GM23248 (cell line): ENCODE measurements at regions not wholly inside any gene's neighbourhood (a gene's known extent, or its start where the extent isn't known, plus 50 kb on each side); places are given as distances from the start of the nearest gene placed in this dataset.

Source experiments
- EZH2 ChIP-seq: fragments of 200-600 bp; sonication (generic); IDR thresholded peaks from 2 replicates; pipeline ENCODE4 v1.6.1; 2018; ENCODE audit warnings: antibody characterized with exemption, mild to moderate bottlenecking; ENCODE audit not compliant: insufficient read depth, poor library complexity, severe bottlenecking
- EZH2phosphoT487 ChIP-seq: fragments of 200-600 bp; sonication (generic); IDR thresholded peaks from 2 replicates; pipeline ENCODE4 v1.6.1; 2018; ENCODE audit warnings: antibody characterized with exemption, moderate library complexity, mild to moderate bottlenecking, low read depth; ENCODE audit not compliant: insufficient read depth

- TF ChIP-seq EZH2 = no peak
- TF ChIP-seq EZH2phosphoT487 = no peak
Measured at GRCh38 chr2:195342061-195342460, 315.0 kb upstream of the SLC39A10 start.
